IMR-90 (cell line): ENCODE measurements at regions not wholly inside any gene's neighbourhood (a gene's known extent, or its start where the extent isn't known, plus 50 kb on each side); places are given as distances from the start of the nearest gene placed in this dataset.

Experiments used
- ATAC-seq: fragments of 200-7000 bp; cut with Tn5 transposase; 2 replicates; pipeline ENCODE4 v1.9.1; 2020; ENCODE audit warnings: low read depth, mild to moderate bottlenecking, moderate library complexity
- BruUV-seq: library from RNA; stranded (reverse); fragments of 400-500 nt; replicated peaks from 2 replicates; lab custom pipeline; 2021; lab: Mats Ljungman, UMichigan
- CTCF ChIA-PET: fragments of 300-600 bp; formaldehyde crosslinking; extraction: SDS; loops from one replicate; lab custom pipeline; 2021; ENCODE audit warnings: antibody characterized with exemption; lab: Yijun Ruan, JAX
- POLR2A ChIA-PET: fragments of 300-600 bp; sonication (Branson Sonifier 250); formaldehyde crosslinking; loops from one replicate; lab custom pipeline; 2022; ENCODE audit warnings: antibody characterized with exemption; ENCODE audit not compliant: unreplicated experiment; lab: Charles Lee
- DNase-seq: peaks from one replicate; pipeline ENCODE4 v3.0.0; 2013
- H2AFZ ChIP-seq: replicated peaks from 2 replicates; pipeline ENCODE3; 2013; ENCODE audit warnings: low read length, mild to moderate bottlenecking; ENCODE audit not compliant: poor library complexity
- H2AK5ac ChIP-seq: 2 replicates; pipeline ENCODE4 v1.6.1; 2013; ENCODE audit warnings: low read depth, low read length, inconsistent platforms
- H2AK9ac ChIP-seq: replicated peaks from 2 replicates; pipeline ENCODE3; 2013; ENCODE audit warnings: mild to moderate bottlenecking, low read depth, low read length, moderate library complexity; ENCODE audit not compliant: poor library complexity
- H2BK120ac ChIP-seq: 2 replicates; pipeline ENCODE4 v1.6.1; 2013; ENCODE audit warnings: low read depth, low read length, inconsistent platforms
- H2BK15ac ChIP-seq: 3 replicates; pipeline ENCODE4 v1.6.1; 2013; ENCODE audit warnings: low read depth, low read length, inconsistent platforms
- H2BK20ac ChIP-seq: 2 replicates; pipeline ENCODE4 v1.6.1; 2013; ENCODE audit warnings: low read depth, mild to moderate bottlenecking, inconsistent platforms, low read length, moderate library complexity
- H2BK5ac ChIP-seq: 2 replicates; pipeline ENCODE4 v1.6.1; 2013; ENCODE audit warnings: mild to moderate bottlenecking, low read depth, low read length, inconsistent platforms; ENCODE audit not compliant: poor library complexity, severe bottlenecking
- H3K14ac ChIP-seq: replicated peaks from 2 replicates; pipeline ENCODE4 v1.6.1; 2013; ENCODE audit warnings: low read depth, low read length, inconsistent platforms
- H3K18ac ChIP-seq: 2 replicates; pipeline ENCODE4 v1.6.1; 2013; ENCODE audit warnings: low read depth, low read length, control low read depth
- H3K23ac ChIP-seq: 2 replicates; pipeline ENCODE4 v1.6.1; 2013; ENCODE audit warnings: low read depth, low read length, inconsistent platforms
- H3K27ac ChIP-seq: 2 replicates; pipeline ENCODE4 v1.5.1; 2013; ENCODE audit warnings: mild to moderate bottlenecking, control low read depth, low read length; ENCODE audit not compliant: insufficient read depth
- H3K27me3 ChIP-seq: 2 replicates; pipeline ENCODE4 v1.6.1; 2013; ENCODE audit warnings: low read length; ENCODE audit not compliant: control insufficient read depth, insufficient read depth
- H3K36me3 ChIP-seq: 2 replicates; pipeline ENCODE4 v1.6.1; 2013; ENCODE audit warnings: low read length, mixed read lengths; ENCODE audit not compliant: control insufficient read depth, insufficient read depth
- H3K4ac ChIP-seq: 2 replicates; pipeline ENCODE4 v1.6.1; 2013; ENCODE audit warnings: low read depth, low read length, inconsistent platforms
- H3K4me1 ChIP-seq: 2 replicates; pipeline ENCODE4 v1.6.1; 2013; ENCODE audit warnings: low read length, mixed read lengths; ENCODE audit not compliant: control insufficient read depth, insufficient read depth
- H3K4me2 ChIP-seq: 2 replicates; pipeline ENCODE4 v1.6.1; 2013; ENCODE audit warnings: low read depth, mild to moderate bottlenecking, control low read depth, low read length, moderate library complexity
- H3K4me3 ChIP-seq: 2 replicates; pipeline ENCODE4 v1.5.1; 2013; ENCODE audit warnings: low read depth, mild to moderate bottlenecking, control low read depth, low read length, moderate library complexity; ENCODE audit not compliant: insufficient read depth
- H3K56ac ChIP-seq: 2 replicates; pipeline ENCODE4 v1.6.1; 2013; ENCODE audit warnings: low read length, inconsistent platforms; ENCODE audit not compliant: insufficient read depth; ENCODE audit errors: extremely low read depth
- H3K79me1 ChIP-seq, 2 experiments: 2 replicates each; pipeline ENCODE4 v1.6.1; 2013; ENCODE audit warnings: low read length in 2 of 2, inconsistent platforms in 1 of 2, low read depth in 1 of 2
- H3K9ac ChIP-seq: 2 replicates; pipeline ENCODE4 v1.6.1; 2013; ENCODE audit warnings: low read depth, low read length, control low read depth
- H3K9me1 ChIP-seq: 2 replicates; pipeline ENCODE4 v1.6.1; 2013; ENCODE audit warnings: low read length, inconsistent platforms; ENCODE audit not compliant: insufficient read depth
- H3K9me3 ChIP-seq: 2 replicates; pipeline ENCODE4 v1.6.1; 2013; ENCODE audit warnings: low read length; ENCODE audit not compliant: control insufficient read depth, insufficient read depth
- H4K20me1 ChIP-seq: 2 replicates; pipeline ENCODE4 v1.6.1; 2013; ENCODE audit warnings: low read length, inconsistent platforms; ENCODE audit not compliant: insufficient read depth
- H4K5ac ChIP-seq: 2 replicates; pipeline ENCODE4 v1.6.1; 2013; ENCODE audit warnings: mild to moderate bottlenecking, low read depth, low read length, control low read depth
- H4K8ac ChIP-seq, 2 experiments: 2 replicates each; pipeline ENCODE4 v1.6.1; 2013; ENCODE audit warnings: low read depth in 2 of 2, low read length in 2 of 2, control low read depth in 1 of 2, inconsistent platforms in 1 of 2
- H4K91ac ChIP-seq: 2 replicates; pipeline ENCODE4 v1.6.1; 2013; ENCODE audit warnings: low read depth, low read length, inconsistent platforms; ENCODE audit not compliant: insufficient read depth
- BHLHE40 ChIP-seq: fragments of 150-350 bp; IDR thresholded peaks from 2 replicates; pipeline ENCODE4 v1.6.1; 2016; ENCODE audit warnings: mild to moderate bottlenecking, low read depth, low read length
- CHD1 ChIP-seq: IDR thresholded peaks from 2 replicates; pipeline ENCODE4 v1.6.1; 2012; ENCODE audit warnings: low read depth, low read length, improper control_type of control experiment
- FOS ChIP-seq: fragments of 150-350 bp; IDR thresholded peaks from 2 replicates; pipeline ENCODE4 v1.6.1; 2016; ENCODE audit warnings: low read depth, low read length
- MAZ ChIP-seq: IDR thresholded peaks from 2 replicates; pipeline ENCODE4 v1.6.1; 2012; ENCODE audit warnings: low read depth, mild to moderate bottlenecking, low read length, improper control_type of control experiment, moderate library complexity, borderline replicate concordance
- MXI1 ChIP-seq: IDR thresholded peaks from 2 replicates; pipeline ENCODE4 v1.6.1; 2012; ENCODE audit warnings: low read depth, mild to moderate bottlenecking, low read length, moderate library complexity, borderline replicate concordance
- NFE2L2 ChIP-seq: fragments of 150-350 bp; IDR thresholded peaks from 2 replicates; pipeline ENCODE4 v1.6.1; 2016; ENCODE audit warnings: low read depth, mild to moderate bottlenecking, low read length
- POLR2A ChIP-seq: IDR thresholded peaks from 2 replicates; pipeline ENCODE4 v1.6.1; 2012; ENCODE audit warnings: mild to moderate bottlenecking, low read depth, low read length
- RFX5 ChIP-seq: IDR thresholded peaks from 2 replicates; pipeline ENCODE4 v1.8.0; 2012; ENCODE audit warnings: low read depth, mild to moderate bottlenecking, low read length, moderate library complexity
- USF2 ChIP-seq: fragments of 150-350 bp; IDR thresholded peaks from 2 replicates; pipeline ENCODE4 v1.6.1; 2017; ENCODE audit warnings: mild to moderate bottlenecking, antibody characterized with exemption, low read length, low read depth
- WGBS, 2 experiments: methylation state at CpG; one replicate each; pipeline versions ENCODE4 v1.1.5 to v1.1.7; 2013; ENCODE audit warnings: missing lambda C conversion rate in 2 of 2; ENCODE audit not compliant: insufficient read length in 1 of 2; ENCODE audit errors: extremely low coverage in 2 of 2; 5-methylcytosine and 5-hydroxymethylcytosine counted together
- dilution Hi-C: fragments of 300-500 bp; cut with HindIII; formaldehyde crosslinking; loops from one replicate; pipeline ENCODE4 v1.14.3; 2018; ENCODE audit warnings: low sequenced_read_pairs; ENCODE audit not compliant: unreplicated experiment
- in situ Hi-C: fragments of 300-500 bp; cut with MboI; formaldehyde crosslinking; loops from 3 replicates; pipeline ENCODE4 v1.14.3; 2019; ENCODE audit warnings: low sequenced_read_pairs, inconsistent platforms, mixed read lengths
- intact Hi-C: fragments of 100-400 bp; cut with micrococcal nuclease; formaldehyde crosslinking; loops from 2 replicates; pipeline ENCODE4 v1.10.0; 2022
- TF ChIP-seq, protein P1 (sequence below): fragments of 150-350 bp; IDR thresholded peaks from 2 replicates; pipeline ENCODE4 v1.6.1; 2016; ENCODE audit warnings: low read depth, mild to moderate bottlenecking, low read length, moderate library complexity, borderline replicate concordance

DNA sequence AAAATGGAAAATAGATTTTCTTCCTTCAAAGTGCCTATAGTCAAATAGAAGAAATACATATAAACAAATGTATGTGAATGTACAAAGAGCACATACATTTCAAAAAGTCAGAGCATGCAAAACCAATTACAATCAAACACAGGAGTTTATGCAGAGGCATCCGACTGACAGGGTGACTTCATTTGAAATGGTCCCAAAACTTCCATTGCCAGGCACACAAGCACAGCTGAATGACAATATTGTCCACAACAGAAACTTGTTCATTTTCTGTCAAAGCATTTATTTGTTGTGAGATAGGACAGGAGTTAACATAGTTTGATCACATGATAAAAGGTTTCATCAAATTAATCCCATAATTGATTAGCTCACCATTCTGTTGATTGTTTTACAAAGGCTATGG lies 96.4 kb upstream of the TTC29 start:
- no peaks in the 10 kb centered on the region for H3K9me3 ChIP-seq
- H3K18ac ChIP-seq, result no peak overlapping the region
- H3K14ac ChIP-seq, result no peak overlapping the region
- ATAC-seq (no peak), DNase-seq (no peak)
- no peak overlapping the region for H2BK120ac ChIP-seq
- no peak overlapping the region for H2BK5ac ChIP-seq
- no peak overlapping the region for H3K27ac ChIP-seq
- no peaks in the 10 kb centered on the region for H3K4me1 ChIP-seq
- H3K56ac ChIP-seq, result no peak overlapping the region
- no peaks in the 10 kb centered on the region for H3K9me1 ChIP-seq
- H3K4me2 ChIP-seq, result no peak overlapping the region
- intact Hi-C loops, result no loop called here
- TF ChIP-seq, protein P1, sequence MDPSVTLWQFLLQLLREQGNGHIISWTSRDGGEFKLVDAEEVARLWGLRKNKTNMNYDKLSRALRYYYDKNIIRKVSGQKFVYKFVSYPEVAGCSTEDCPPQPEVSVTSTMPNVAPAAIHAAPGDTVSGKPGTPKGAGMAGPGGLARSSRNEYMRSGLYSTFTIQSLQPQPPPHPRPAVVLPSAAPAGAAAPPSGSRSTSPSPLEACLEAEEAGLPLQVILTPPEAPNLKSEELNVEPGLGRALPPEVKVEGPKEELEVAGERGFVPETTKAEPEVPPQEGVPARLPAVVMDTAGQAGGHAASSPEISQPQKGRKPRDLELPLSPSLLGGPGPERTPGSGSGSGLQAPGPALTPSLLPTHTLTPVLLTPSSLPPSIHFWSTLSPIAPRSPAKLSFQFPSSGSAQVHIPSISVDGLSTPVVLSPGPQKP, result no peak
- TF ChIP-seq MXI1, result no peak
- no peak for TF ChIP-seq CHD1
- no peak for TF ChIP-seq NFE2L2
- no peak for TF ChIP-seq BHLHE40
- no peak for TF ChIP-seq FOS
- no peak for TF ChIP-seq MAZ
- no peak for TF ChIP-seq RFX5
- TF ChIP-seq POLR2A, result no peak
- no peak for TF ChIP-seq USF2
- no peak overlapping the region for H4K91ac ChIP-seq
- no peak overlapping the region for H4K8ac ChIP-seq
- no peaks in the 10 kb centered on the region for H3K79me1 ChIP-seq
- H3K4ac ChIP-seq, result no peak overlapping the region
- H3K4me3 ChIP-seq, result no peak overlapping the region
- H2AFZ ChIP-seq, result no peak overlapping the region
- H2BK20ac ChIP-seq, result no peak overlapping the region
- WGBS, 2 experiments, result no CpG with 5 or more reads among the region's 1 CpG
- H4K20me1 ChIP-seq, result no peaks in the 10 kb centered on the region
- ChIA-PET CTCF (no interaction called here), POLR2A (no interaction called here)
- H2BK15ac ChIP-seq, result no peak overlapping the region
- no TSS peak for BruUV-seq
- in situ Hi-C loops, result no loop called here
- no peak overlapping the region for H2AK9ac ChIP-seq
- H3K9ac ChIP-seq, result no peak overlapping the region
- H4K5ac ChIP-seq, result no peak overlapping the region
- H3K23ac ChIP-seq, result no peak overlapping the region
- dilution Hi-C loops, result no loop called here
- H3K27me3 ChIP-seq, result peaks cover 36% of the 10 kb centered on the region
- no peaks in the 10 kb centered on the region for H3K36me3 ChIP-seq
- no peak overlapping the region for H2AK5ac ChIP-seq
